ENCODE measurements at regions not wholly inside any gene's neighbourhood (a gene's known extent, or its start where the extent isn't known, plus 50 kb on each side); places are given as distances from the start of the nearest gene placed in this dataset.

- TF ChIP-seq NRF1 (IDR thresholded peaks at IDR 0.05; ENCODE audit: low read depth, low read length), result no peak
- TF ChIP-seq RXRA (IDR thresholded peaks at IDR 0.05; ENCODE audit: borderline replicate concordance, low read depth), result no peak
Measured at GRCh38 chr2:6630209-6630608, 235.5 kb downstream of the CMPK2 start.

Data from SK-N-SH (cell line).